Hematopoietic multipotent progenitor cell treated with erythropoietin and hydrocortisone succinate and interleukin-3 and kit ligand, for 15 days (in vitro differentiated cells): ENCODE measurements at regions not wholly inside any gene's neighbourhood (a gene's known extent, or its start where the extent isn't known, plus 50 kb on each side); places are given as distances from the start of the nearest gene placed in this dataset.

Experiments used
- DNase-seq: peaks from one replicate; pipeline ENCODE4 v3.0.0-alpha.2; 2015; ENCODE audit warnings: low spot score

DNA sequence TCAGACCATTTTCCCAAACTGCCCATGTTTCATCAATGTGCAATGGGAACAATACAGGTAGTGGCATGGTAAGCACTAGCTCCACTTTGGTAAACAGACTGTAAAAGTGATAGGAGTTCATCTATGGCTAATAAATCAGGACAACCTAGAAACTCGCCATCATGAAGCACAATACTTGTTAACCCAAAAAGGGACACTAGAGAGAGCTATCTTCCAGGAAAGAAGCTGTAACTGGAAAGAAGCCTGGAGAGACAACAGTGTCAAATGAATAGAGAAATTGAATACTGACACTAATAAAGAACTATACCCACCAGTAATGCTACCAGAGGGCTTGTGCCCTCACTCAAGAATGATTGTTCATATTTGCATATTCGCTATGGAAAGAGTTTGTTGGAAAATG is 164.7 kb upstream of the RGS18 start:
- no peak for DNase-seq

GRCh38 chr1:192002063-192002462 is 156.2 kb upstream of the RGS18 start:
- no peak for DNase-seq

DNA sequence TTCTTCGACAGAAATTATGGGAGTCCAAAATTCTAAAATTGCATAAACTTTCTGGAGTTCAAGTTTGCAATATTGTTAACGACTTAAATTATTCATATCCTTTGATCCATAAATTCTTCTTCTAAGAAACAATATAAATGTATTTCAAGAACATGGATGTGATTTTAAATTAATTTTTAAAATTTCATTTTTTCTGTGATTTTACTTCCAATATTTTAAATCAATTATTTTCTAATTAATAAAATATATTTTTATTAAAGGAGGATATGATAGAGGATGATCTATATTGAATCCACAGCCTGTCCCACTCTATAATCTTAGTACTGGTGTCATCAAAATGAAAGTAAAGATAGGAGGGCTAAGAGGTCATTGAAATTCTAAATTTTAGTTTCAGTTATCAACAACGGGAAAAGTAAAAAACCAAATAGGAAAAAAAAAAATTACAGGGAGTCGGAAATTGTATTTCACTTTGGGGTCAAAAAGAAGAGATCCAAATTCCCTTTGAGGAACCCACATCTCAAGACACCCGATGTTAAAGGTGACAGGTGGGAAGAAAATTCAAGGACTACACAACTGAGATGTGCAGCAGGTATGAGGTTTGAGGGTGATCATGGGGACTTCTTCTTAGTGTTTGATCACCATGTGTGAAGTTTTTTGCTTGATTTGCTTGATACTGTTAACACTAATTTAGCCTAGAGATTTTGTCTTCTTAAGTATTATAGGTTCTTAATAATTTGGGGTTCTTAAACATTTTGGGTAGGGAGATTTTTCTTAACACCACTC is 154.8 kb upstream of the RGS18 start:
- no peak for DNase-seq

- DNase-seq, result no peak
These were observed 152.3 kb upstream of the RGS18 start for GRCh38 chr1:192005976-192006375.

DNA sequence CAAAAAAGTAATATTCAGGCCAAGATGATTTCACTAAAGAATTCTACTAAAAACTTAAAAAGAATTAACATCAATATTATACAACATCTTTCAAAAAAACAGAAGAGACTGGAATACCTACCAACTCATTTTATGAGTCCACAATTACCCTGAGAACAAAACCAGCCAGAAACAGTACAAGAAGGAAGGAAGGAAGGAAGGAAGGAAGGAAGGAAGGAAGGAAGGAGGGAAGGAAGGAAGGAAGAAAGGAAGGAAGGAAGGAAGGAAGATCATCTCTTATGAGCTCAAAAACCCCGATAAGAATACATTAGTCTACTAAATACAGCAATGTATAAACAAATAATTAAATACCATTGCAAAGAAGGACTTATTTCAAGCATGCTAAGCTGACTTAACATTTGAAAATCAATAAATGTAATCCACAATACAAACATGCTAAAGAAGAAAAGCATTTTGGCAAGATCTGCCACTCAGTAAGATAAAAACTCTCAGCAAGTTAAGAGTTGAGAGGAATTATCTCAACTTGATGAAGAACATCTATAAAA is 149.9 kb upstream of the RGS18 start:
- no peak for DNase-seq

GRCh38 chr1:192010406-192010805 is 147.9 kb upstream of the RGS18 start:
- no peak for DNase-seq

GRCh38 chr1:192011525-192011924 is 146.7 kb upstream of the RGS18 start:
- no peak for DNase-seq

DNA sequence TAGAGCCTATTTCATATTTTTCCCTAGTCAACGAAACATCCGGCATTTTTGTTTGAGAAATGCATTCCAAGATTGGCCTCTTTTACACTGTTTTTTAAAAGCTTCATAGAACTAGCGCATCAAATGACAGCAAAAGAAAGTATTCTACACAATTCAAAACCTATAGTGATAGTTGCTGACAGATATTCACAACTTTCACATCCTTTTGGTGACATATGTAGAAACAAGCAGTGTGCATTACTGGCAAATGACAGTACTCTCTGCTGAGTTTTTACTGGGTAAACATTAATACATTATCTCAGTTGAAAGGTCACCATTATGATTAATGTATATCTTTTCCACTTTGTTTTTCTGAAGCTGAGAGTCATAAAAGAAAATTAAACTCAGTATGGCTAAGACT is 135.4 kb upstream of the RGS18 start:
- DNase-seq, result no peak

- DNase-seq, result no peak
These were observed 133.4 kb upstream of the RGS18 start for GRCh38 chr1:192024881-192025280.

DNA sequence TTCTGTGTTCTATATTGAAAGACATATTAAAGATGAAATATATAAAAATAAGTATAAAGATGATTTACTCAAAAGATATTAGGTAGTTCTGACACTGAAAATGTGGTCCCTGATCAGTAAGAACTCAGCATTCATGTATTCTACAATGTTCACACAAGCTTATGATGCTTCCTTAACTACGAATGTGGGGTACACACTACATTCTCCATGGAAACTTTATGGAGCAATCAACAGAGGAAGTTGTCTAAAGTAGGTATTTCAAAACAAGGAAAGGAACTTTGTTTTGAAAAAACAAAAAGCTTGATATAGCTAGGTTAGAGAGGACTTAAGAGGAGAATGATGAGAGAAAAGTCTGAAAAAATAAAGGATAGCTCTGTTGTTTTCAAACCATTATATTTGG is 119.7 kb upstream of the RGS18 start:
- no peak for DNase-seq

GRCh38 chr1:192045131-192045530 is 113.1 kb upstream of the RGS18 start:
- no peak for DNase-seq

DNA sequence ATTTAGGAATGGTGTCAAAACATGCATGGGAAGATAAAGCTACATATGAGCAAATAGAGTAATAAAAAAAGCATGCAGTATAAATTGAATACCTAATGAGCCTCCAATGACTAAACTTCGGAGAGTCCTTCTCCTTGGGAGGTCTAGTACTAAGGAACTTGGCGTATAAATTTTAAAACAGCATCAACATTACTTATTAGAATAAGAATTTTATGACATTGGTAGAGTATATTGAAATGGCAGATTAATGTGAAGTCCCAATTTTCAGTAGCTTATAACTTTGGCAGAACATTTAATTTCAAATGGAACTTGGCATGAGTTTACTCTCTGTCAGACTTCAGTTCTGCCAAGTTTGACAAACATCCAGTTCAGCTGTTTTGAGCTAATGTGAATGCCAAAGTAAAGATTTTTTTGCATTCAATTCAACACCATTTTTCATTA is 104.7 kb upstream of the RGS18 start:
- DNase-seq, result no peak

DNA sequence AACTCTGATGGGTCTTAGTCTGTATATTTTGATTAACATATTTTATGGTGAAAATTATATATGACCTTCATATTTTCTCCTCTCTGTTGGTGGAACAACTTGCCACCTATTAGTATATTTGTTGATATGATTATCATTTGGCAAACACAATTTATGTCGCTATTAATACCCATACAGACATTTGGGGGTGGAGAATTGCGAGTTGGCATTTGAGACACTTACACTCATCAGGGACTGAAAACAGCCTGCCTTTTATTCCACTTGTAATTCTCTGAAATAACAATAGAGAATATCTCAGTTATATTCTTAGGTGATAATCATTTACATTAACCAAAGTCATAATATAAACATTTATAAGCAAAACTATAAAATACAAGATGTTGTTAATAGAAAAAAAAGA is 100.5 kb upstream of the RGS18 start:
- DNase-seq, result no peak

- no peak for DNase-seq
These were observed 98.9 kb upstream of the RGS18 start for GRCh38 chr1:192059407-192059806.

DNA sequence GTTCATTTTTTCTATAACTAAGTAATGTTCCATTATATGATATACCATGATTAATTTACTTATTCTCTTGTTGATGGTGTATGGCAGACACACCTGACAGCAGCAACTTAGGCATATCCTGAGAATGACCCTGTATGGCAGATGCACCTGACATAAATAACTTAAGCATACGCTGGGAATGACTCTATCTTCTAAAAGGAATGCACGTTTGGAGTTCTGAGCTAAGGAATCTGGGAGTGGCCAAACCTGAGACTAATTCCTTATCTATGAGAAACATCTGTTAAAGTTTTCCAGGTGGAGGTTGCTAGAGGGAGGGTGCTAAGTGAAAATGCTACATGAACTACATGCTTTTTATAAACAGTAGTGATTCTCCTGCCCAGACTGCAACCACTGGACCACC is 96.7 kb upstream of the RGS18 start:
- DNase-seq, result no peak

GRCh38 chr1:192065087-192065486 is 93.2 kb upstream of the RGS18 start:
- no peak for DNase-seq

GRCh38 chr1:192066202-192066601 is 92.1 kb upstream of the RGS18 start:
- no peak for DNase-seq

DNA sequence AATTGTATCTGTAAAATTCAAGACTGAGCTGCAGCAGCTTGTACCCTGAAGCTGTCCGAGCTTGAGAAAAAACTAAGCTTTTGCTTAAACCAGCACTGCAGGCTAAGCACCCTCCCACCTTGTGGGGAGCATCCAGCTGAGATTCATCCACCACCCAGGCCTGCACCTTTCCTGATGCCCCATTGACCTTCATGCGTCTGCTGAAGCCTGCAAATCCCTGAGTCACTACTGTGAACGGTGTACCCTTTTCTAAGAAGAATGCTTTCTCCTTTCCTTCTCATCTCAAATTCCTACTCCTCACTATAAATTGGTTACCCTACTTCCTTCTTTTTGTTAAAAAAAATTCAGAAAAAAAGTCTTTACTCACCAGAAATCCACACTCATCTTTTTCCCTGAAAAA is 90.9 kb upstream of the RGS18 start:
- no peak for DNase-seq

DNA sequence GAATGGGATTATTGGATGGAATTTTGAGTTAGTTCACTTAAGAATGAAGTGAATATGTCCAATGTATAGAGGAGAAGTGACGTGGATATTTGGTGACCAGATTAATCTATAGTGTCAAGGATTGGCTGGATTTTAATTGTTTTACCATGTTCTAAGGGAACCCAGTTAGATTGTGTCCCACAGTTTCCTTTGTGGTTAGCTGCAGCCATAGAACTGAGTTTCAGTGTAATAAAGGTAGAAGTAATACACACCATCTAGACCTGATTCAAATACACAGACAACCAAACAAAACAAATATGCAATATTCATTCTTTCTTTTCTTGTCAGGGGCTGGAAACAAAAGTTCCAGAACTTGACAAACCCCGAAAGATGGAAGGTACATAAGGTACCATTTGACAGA is 88.0 kb upstream of the RGS18 start:
- no peak for DNase-seq

DNA sequence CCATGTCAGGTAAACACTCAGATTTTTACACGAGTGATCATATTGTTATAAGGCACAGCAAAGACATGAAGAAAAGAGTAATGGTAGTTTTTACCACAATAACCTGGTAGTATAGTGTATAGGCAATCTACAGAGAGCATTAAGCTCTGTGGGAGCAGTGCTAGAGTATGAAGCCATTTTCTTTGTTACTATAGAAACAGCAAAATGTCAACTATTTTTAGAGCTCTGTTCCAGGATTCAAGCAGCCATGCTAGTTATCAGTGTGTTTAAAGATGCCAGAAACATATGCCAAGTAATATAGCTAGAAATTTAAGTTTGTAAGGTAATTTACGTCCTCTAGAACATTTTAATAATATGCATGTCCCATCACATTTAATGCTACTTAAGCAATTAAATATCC is 77.6 kb upstream of the RGS18 start:
- DNase-seq, result no peak

- DNase-seq, result no peak
These were observed 76.9 kb upstream of the RGS18 start for GRCh38 chr1:192081359-192081758.

DNA sequence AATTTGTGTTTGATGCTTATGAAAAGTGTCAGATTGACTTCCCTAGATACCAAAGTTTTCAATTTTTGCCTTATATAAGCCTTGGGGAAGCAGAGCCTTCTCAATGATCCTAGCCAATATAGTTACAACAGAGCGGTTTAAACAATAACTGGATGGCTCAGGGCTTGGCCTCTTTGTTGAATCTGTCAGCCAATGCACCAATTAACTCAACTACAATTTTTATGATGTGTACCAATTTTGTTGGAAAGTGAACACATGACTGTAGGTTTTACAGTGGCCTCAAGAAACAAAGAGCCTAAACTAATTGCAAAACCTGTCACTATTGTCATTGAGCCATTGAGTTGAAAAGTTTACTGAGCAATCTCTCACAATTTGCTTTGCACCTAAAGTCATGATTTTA is 71.6 kb upstream of the RGS18 start:
- no peak for DNase-seq

DNA sequence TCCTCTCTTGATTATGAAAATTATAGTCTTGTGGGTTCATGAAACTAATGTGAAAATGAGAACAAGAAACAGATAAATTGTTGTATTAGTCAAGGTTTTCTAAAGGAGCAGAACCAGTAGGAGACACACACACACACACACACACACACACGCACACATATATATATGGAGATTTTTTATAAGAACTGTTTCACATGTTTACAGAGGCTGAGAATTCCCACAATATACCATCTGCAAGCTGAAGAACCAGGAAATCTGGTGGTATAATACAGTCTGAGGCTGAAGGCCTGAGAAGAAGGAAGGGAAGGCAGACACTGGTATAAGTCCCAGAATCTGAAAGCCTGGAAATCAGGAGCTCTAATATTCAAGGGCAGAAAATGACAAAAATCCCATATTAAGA is 70.9 kb upstream of the RGS18 start:
- DNase-seq, result no peak

DNA sequence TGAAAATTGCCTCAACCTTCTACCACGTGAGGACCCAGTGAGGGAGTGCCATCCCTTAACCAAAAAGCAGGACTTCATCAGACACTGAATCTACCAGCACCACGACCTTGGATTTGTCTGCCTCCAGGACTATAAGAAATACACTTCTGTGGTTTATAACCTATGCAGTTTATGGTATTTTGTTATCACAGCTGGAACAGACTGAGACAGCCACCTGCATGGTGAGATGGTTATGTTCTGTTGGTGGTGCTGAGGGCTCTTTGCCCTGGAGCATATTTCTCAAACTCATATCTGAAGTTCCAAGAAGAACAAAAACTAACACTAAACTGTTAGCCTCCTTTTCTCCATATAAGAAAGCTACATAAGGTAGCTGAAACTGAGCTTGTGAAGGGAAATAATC is 69.8 kb upstream of the RGS18 start:
- DNase-seq, result no peak
